PC-9 (cell line): ENCODE measurements at regions not wholly inside any gene's neighbourhood (a gene's known extent, or its start where the extent isn't known, plus 50 kb on each side); places are given as distances from the start of the nearest gene placed in this dataset.
"Not testable (repeated sequence)": the region's sequence is repeated elsewhere in the genome, so short reads cannot be mapped to it uniquely, and the experiment has no call there.

ENCODE experiments used
- EZH2 ChIP-seq: fragments of 200-600 bp; sonication (generic); IDR thresholded peaks from 2 replicates; pipeline ENCODE4 v1.8.0; 2017; ENCODE audit warnings: antibody characterized with exemption, low read depth
- TF ChIP-seq, protein P1 (sequence below): fragments of 200-600 bp; sonication (generic); conservative IDR thresholded peaks from 2 replicates; pipeline ENCODE4 v1.6.1; 2017; ENCODE audit warnings: mixed run types, antibody characterized with exemption, mild to moderate bottlenecking, moderate library complexity

DNA sequence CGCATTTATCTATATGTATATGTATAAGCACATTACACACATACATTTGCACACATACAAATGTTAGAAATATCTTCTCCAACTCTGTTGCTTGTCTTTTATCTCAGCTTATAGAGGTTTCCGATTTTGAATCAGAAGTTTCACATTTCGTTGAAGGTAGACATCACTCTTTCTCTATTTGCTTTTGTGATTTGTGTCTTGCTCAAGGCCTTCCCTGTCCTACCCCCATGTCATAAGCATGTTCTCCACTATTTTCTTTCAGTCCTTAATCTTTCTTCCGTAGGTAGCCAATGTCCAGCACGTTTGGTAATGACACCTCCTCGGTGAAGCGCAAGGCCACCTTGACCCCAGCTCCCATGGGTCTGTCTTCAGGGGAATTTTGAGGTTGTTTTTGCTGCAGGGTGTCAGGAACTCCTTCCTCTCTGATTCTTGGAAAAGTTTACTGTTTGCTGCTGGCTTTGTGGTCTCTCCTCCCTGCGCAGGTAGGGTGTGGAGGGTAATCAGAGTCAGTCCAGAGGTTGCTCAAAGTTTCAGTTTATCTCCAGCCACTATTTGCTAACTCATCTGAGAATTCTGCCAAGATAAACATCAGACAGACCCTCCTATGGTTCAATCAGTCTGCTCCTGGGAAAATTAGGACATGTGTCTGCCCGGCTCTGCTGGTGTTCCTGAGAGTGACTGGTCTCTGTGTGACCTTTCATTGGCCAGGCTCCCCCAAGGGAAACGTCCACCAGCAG lies 171.7 kb downstream of the BCL2L11 start:
- TF ChIP-seq EZH2, result not testable (repeated sequence)
- TF ChIP-seq, protein P1, sequence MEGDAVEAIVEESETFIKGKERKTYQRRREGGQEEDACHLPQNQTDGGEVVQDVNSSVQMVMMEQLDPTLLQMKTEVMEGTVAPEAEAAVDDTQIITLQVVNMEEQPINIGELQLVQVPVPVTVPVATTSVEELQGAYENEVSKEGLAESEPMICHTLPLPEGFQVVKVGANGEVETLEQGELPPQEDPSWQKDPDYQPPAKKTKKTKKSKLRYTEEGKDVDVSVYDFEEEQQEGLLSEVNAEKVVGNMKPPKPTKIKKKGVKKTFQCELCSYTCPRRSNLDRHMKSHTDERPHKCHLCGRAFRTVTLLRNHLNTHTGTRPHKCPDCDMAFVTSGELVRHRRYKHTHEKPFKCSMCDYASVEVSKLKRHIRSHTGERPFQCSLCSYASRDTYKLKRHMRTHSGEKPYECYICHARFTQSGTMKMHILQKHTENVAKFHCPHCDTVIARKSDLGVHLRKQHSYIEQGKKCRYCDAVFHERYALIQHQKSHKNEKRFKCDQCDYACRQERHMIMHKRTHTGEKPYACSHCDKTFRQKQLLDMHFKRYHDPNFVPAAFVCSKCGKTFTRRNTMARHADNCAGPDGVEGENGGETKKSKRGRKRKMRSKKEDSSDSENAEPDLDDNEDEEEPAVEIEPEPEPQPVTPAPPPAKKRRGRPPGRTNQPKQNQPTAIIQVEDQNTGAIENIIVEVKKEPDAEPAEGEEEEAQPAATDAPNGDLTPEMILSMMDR, result not testable (repeated sequence)
